HCT116 (cell line): ENCODE measurements at regions not wholly inside any gene's neighbourhood (a gene's known extent, or its start where the extent isn't known, plus 50 kb on each side); places are given as distances from the start of the nearest gene placed in this dataset.

Source experiments
- ATF3 ChIP-seq: IDR thresholded peaks from 2 replicates; pipeline ENCODE4 v1.6.1; 2012
- CTCF ChIP-seq, 3 experiments: fragments of 200-600 bp in 1 of 3; sonication (generic) in 1 of 3; IDR thresholded peaks in 2 of 3; conservative IDR thresholded peaks in 1 of 3; 2 replicates each; pipeline ENCODE4 v1.5.1; 2012 to 2017; ENCODE audit warnings: low read depth in 2 of 3, low read length in 2 of 3, antibody characterized with exemption in 1 of 3, borderline replicate concordance in 1 of 3, control low read depth in 1 of 3, mild to moderate bottlenecking in 1 of 3, mixed read lengths in 1 of 3, mixed run types in 1 of 3, moderate library complexity in 1 of 3; ENCODE audit not compliant: insufficient read depth in 1 of 3
- EGR1 ChIP-seq: IDR thresholded peaks from 2 replicates; pipeline ENCODE4 v1.6.1; 2012; ENCODE audit warnings: low read depth
- EZH2phosphoT487 ChIP-seq: fragments of 200-600 bp; IDR thresholded peaks from 2 replicates; pipeline ENCODE4 v1.6.1; 2018; ENCODE audit warnings: antibody characterized with exemption, borderline replicate concordance
- POLR2A ChIP-seq: IDR thresholded peaks from 2 replicates; pipeline ENCODE4 v1.7.0; 2011; ENCODE audit warnings: borderline replicate concordance; ENCODE audit not compliant: insufficient read depth, insufficient read length; ENCODE audit errors: extremely low read depth
- SRF ChIP-seq: IDR thresholded peaks from 2 replicates; pipeline ENCODE4 v1.6.1; 2012; ENCODE audit warnings: low read depth

DNA sequence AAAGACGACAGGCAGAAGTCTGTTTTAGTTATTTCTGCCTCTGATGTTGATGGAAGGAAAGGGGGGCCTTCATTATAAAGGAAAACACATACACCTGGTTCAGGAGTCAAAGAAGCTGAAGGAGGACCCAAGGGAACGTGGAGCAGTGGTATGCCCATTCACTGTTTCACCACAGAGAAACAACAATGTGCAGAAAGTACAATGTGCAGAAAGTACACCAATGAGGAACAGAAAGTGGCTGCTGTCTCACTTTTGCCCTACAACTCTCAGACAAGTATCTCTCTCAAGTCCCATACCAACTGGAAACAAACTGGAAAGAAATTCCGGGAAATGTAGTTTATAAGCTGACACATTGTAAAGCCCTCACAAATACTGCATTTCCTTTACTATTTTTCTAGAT lies 564.5 kb downstream of the TRAM1L1 start:
- TF ChIP-seq POLR2A, result no peak
- TF ChIP-seq ATF3, result no peak
- TF ChIP-seq EZH2phosphoT487, result no peak
- no peak for TF ChIP-seq CTCF (IDR thresholded peaks at IDR 0.05 in 2 of 3, conservative IDR thresholded peaks at IDR 0.05 in 1 of 3; ENCODE audit: borderline replicate concordance in 1 of 3, insufficient read depth in 1 of 3, low read depth in 2 of 3, low read length in 2 of 3)
- no peak for TF ChIP-seq EGR1
- no peak for TF ChIP-seq SRF
